BE2C (cell line): ENCODE measurements at regions not wholly inside any gene's neighbourhood (a gene's known extent, or its start where the extent isn't known, plus 50 kb on each side); places are given as distances from the start of the nearest gene placed in this dataset.

Experiments used
- DNase-seq: peaks from one replicate; pipeline ENCODE4 v3.0.0-alpha.2; 2020
- H3K27me3 ChIP-seq: fragments of 250-450 bp; sonication (Bioruptor Pico); 2 replicates; pipeline ENCODE4 v1.5.1; 2020; ENCODE audit warnings: mild to moderate bottlenecking
- H3K36me3 ChIP-seq: fragments of 250-450 bp; sonication (Bioruptor Pico); 2 replicates; pipeline ENCODE4 v1.5.1; 2020; ENCODE audit warnings: mild to moderate bottlenecking
- H3K4me1 ChIP-seq: fragments of 250-450 bp; sonication (Bioruptor Pico); 2 replicates; pipeline ENCODE4 v1.5.1; 2020
- H3K4me3 ChIP-seq: 2 replicates; pipeline ENCODE4 v1.5.1; 2011; ENCODE audit warnings: low read depth, low read length
- H3K9me3 ChIP-seq: fragments of 250-450 bp; sonication (Bioruptor Pico); 2 replicates; pipeline ENCODE4 v1.5.1; 2020
- TF ChIP-seq, protein P1 (sequence below): IDR thresholded peaks from 2 replicates; pipeline ENCODE4 v1.5.1; 2012; ENCODE audit warnings: mild to moderate bottlenecking, low read depth, low read length

DNA sequence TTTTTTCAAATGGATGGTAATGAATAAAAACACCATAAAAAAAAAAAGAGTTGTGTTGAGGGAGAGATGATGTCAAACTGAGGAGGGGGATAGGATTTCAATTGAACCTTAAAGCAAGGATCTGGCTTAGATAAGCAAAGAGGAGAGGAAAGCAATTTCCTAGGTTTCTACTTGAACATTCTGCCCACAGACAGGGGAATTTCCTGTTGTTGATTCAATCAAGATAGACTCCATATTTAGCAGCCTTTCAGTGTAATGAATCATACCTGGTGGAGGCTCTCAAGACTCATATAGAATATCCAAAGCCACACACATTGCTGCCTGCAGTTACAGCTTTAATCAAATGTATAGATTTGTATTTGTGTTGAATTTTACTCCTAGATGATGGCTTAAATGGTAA is 294.4 kb upstream of the PIK3C3 start:
- TF ChIP-seq, protein P1, sequence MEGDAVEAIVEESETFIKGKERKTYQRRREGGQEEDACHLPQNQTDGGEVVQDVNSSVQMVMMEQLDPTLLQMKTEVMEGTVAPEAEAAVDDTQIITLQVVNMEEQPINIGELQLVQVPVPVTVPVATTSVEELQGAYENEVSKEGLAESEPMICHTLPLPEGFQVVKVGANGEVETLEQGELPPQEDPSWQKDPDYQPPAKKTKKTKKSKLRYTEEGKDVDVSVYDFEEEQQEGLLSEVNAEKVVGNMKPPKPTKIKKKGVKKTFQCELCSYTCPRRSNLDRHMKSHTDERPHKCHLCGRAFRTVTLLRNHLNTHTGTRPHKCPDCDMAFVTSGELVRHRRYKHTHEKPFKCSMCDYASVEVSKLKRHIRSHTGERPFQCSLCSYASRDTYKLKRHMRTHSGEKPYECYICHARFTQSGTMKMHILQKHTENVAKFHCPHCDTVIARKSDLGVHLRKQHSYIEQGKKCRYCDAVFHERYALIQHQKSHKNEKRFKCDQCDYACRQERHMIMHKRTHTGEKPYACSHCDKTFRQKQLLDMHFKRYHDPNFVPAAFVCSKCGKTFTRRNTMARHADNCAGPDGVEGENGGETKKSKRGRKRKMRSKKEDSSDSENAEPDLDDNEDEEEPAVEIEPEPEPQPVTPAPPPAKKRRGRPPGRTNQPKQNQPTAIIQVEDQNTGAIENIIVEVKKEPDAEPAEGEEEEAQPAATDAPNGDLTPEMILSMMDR = no peak
- DNase-seq = no peak
- Histone ChIP-seq H3K27me3 (no peaks in the 10 kb centered on the region), H3K4me3 (no peak overlapping the region), H3K36me3 (no peaks in the 10 kb centered on the region), H3K4me1 (no peaks in the 10 kb centered on the region), H3K9me3 (no peaks in the 10 kb centered on the region)

- TF ChIP-seq, protein P1 = no peak
- no peaks in the 10 kb centered on the region for H3K4me1 ChIP-seq
- H3K36me3 ChIP-seq = no peaks in the 10 kb centered on the region
- H3K9me3 ChIP-seq = no peaks in the 10 kb centered on the region
- DNase-seq = no peak
- no peak overlapping the region for H3K4me3 ChIP-seq
- H3K27me3 ChIP-seq = no peaks in the 10 kb centered on the region
Measured at GRCh38 chr18:41659438-41660130, 295.4 kb upstream of the PIK3C3 start.

GRCh38 chr18:41657189-41657588 is 297.8 kb upstream of the PIK3C3 start:
- no peaks in the 10 kb centered on the region for H3K9me3 ChIP-seq
- H3K36me3 ChIP-seq = no peaks in the 10 kb centered on the region
- TF ChIP-seq, protein P1 = no peak
- H3K4me1 ChIP-seq = no peaks in the 10 kb centered on the region
- no peak for DNase-seq
- no peaks in the 10 kb centered on the region for H3K27me3 ChIP-seq
- no peak overlapping the region for H3K4me3 ChIP-seq

GRCh38 chr18:41655074-41655473 is 300.0 kb upstream of the PIK3C3 start:
- no peaks in the 10 kb centered on the region for H3K27me3 ChIP-seq
- TF ChIP-seq, protein P1 = no peak
- no peak for DNase-seq
- no peaks in the 10 kb centered on the region for H3K9me3 ChIP-seq
- no peaks in the 10 kb centered on the region for H3K4me1 ChIP-seq
- H3K4me3 ChIP-seq = no peak overlapping the region
- no peaks in the 10 kb centered on the region for H3K36me3 ChIP-seq

DNA sequence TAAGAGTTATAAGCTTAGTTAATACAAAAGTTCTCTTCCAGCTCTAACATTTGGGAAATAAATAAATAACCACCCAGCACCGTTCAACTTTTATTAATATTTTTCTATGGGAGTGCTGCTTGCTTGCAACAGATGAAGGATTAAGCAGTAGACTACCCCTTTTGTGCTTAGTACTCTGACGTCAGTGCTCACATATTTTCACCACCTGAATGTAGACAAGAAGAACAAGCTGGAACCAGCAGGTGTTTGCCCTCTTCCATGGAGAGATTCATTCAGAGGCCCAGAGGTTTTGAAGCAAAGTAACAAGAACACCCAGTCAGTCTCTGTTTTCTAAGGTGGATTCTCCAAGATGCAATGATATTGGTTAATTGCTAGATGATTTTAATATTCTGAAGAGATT is 307.1 kb upstream of the PIK3C3 start:
- no peak for DNase-seq
- Histone ChIP-seq H3K4me3 (no peak overlapping the region), H3K36me3 (no peaks in the 10 kb centered on the region), H3K4me1 (no peaks in the 10 kb centered on the region), H3K27me3 (no peaks in the 10 kb centered on the region), H3K9me3 (no peaks in the 10 kb centered on the region)
- TF ChIP-seq, protein P1 = no peak

- no peak for DNase-seq
- Histone ChIP-seq H3K4me3 (no peak overlapping the region), H3K27me3 (no peaks in the 10 kb centered on the region), H3K36me3 (no peaks in the 10 kb centered on the region), H3K9me3 (no peaks in the 10 kb centered on the region), H3K4me1 (no peaks in the 10 kb centered on the region)
- TF ChIP-seq, protein P1 = no peak
Measured at GRCh38 chr18:41646915-41647620, 308.0 kb upstream of the PIK3C3 start.
